Neural progenitor cell (in vitro differentiated cells): ENCODE measurements at regions not wholly inside any gene's neighbourhood (a gene's known extent, or its start where the extent isn't known, plus 50 kb on each side); places are given as distances from the start of the nearest gene placed in this dataset.

Source experiments
- DNase-seq: peaks from one replicate; pipeline ENCODE4 v3.0.0-alpha.2; 2016; ENCODE audit warnings: low spot score
- H2AFZ ChIP-seq: fragments of 200-600 bp; sonication (generic); replicated peaks from 2 replicates; pipeline ENCODE4 v1.6.1; 2016; ENCODE audit warnings: antibody characterized with exemption
- H3F3A ChIP-seq: fragments of 200-600 bp; sonication (generic); 2 replicates; pipeline ENCODE4 v1.6.1; 2016; ENCODE audit warnings: antibody characterized with exemption, low read depth
- H3K27ac ChIP-seq: fragments of 200-600 bp; sonication (generic); 2 replicates; pipeline ENCODE4 v1.5.1; 2016; ENCODE audit warnings: mild to moderate bottlenecking
- H3K27me3 ChIP-seq: fragments of 200-600 bp; sonication (generic); 2 replicates; pipeline ENCODE4 v1.6.1; 2016; ENCODE audit warnings: mild to moderate bottlenecking, moderate library complexity
- H3K36me3 ChIP-seq: fragments of 200-600 bp; sonication (generic); 2 replicates; pipeline ENCODE4 v1.5.1; 2016
- H3K4me1 ChIP-seq: fragments of 200-600 bp; sonication (generic); 2 replicates; pipeline ENCODE4 v1.6.1; 2016; ENCODE audit warnings: mixed run types
- H3K4me2 ChIP-seq: fragments of 200-600 bp; sonication (generic); 2 replicates; pipeline ENCODE4 v1.6.1; 2016
- H3K4me3 ChIP-seq: fragments of 200-600 bp; sonication (generic); 2 replicates; pipeline ENCODE4 v1.5.1; 2016
- H3K79me2 ChIP-seq: fragments of 200-600 bp; sonication (generic); 2 replicates; pipeline ENCODE4 v1.6.1; 2016; ENCODE audit warnings: low read depth
- H3K9ac ChIP-seq: fragments of 200-600 bp; sonication (generic); 2 replicates; pipeline ENCODE4 v1.6.1; 2016
- H3K9me3 ChIP-seq: fragments of 200-600 bp; sonication (generic); 2 replicates; pipeline ENCODE4 v1.5.1; 2016; ENCODE audit warnings: low read depth
- H4K20me1 ChIP-seq: fragments of 200-600 bp; sonication (generic); 2 replicates; pipeline ENCODE4 v1.6.1; 2016; ENCODE audit warnings: low read depth
- H3K27ac Mint-ChIP-seq: 3 replicates; pipeline ENCODE4 v1.8.0; 2021; ENCODE audit warnings: mixed read lengths
- H3K27me3 Mint-ChIP-seq: 2 replicates; pipeline ENCODE4 v1.8.0; 2022; ENCODE audit warnings: low read depth, mild to moderate bottlenecking, inconsistent platforms, moderate library complexity, mixed read lengths; ENCODE audit not compliant: insufficient read depth
- H3K36me3 Mint-ChIP-seq: 3 replicates; pipeline ENCODE4 v1.8.0; 2021; ENCODE audit warnings: mixed read lengths
- H3K4me1 Mint-ChIP-seq: 3 replicates; pipeline ENCODE4 v1.8.0; 2021; ENCODE audit warnings: mixed read lengths
- H3K4me3 Mint-ChIP-seq: 3 replicates; pipeline ENCODE4 v1.8.0; 2021; ENCODE audit warnings: mild to moderate bottlenecking, moderate library complexity, mixed read lengths
- H3K9me3 Mint-ChIP-seq: 3 replicates; pipeline ENCODE4 v1.8.0; 2020; ENCODE audit warnings: mixed read lengths
- CTCF ChIP-seq: fragments of 200-600 bp; sonication (generic); IDR thresholded peaks from 2 replicates; pipeline ENCODE4 v1.5.1; 2017; ENCODE audit warnings: antibody characterized with exemption, mild to moderate bottlenecking
- EZH2 ChIP-seq: fragments of 200-600 bp; sonication (generic); IDR thresholded peaks from 2 replicates; pipeline ENCODE4 v1.6.1; 2017; ENCODE audit warnings: antibody characterized with exemption, mild to moderate bottlenecking, moderate library complexity
- EZH2phosphoT487 ChIP-seq: fragments of 200-600 bp; sonication (generic); IDR thresholded peaks from 2 replicates; pipeline ENCODE4 v1.6.1; 2017; ENCODE audit warnings: antibody characterized with exemption

DNA sequence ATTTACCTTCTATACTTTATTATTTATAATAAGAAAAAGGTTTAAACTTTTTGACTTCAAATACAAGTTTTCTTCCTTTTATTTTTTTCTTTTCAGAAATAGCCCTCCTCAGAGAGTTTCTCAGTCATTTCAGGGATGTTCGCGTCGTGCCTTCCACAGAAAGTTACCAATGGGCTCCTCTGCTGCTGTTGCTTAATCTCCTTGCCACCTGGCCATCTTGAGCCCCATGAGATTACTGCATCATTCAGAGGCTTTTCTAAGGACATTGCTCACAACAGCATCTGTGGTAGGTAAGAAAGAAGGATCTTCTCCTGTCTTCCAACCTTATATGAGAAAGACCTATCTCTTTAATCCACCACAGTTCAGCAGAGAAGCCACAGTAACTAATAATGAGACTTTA, 1361.9 kb upstream of the ADGRL3 start:
- no peak overlapping the region for H3K27ac Mint-ChIP-seq
- no peak overlapping the region for H2AFZ ChIP-seq

GRCh38 chr4:59841698-59842097, 1358.4 kb upstream of the ADGRL3 start:
- no peak overlapping the region for H3K9ac ChIP-seq
- H3K27ac ChIP-seq = no peak overlapping the region
- TF ChIP-seq EZH2 (no peak), EZH2phosphoT487 (no peak), CTCF (no peak)
- no peak overlapping the region for H3K4me3 ChIP-seq
- peaks cover 25% of the 10 kb centered on the region for H3K4me1 ChIP-seq
- DNase-seq = no peak
- H3K27ac Mint-ChIP-seq = no peak overlapping the region
- peaks cover 2% of the 10 kb centered on the region for H3K36me3 Mint-ChIP-seq
- no peak overlapping the region for H2AFZ ChIP-seq
- peaks cover 33% of the 10 kb centered on the region for H3K9me3 Mint-ChIP-seq
- H3K4me1 Mint-ChIP-seq = peaks cover 13% of the 10 kb centered on the region
- peaks cover 3% of the 10 kb centered on the region for H3K27me3 Mint-ChIP-seq
- no peak overlapping the region for H3K4me3 Mint-ChIP-seq
- H3K9me3 ChIP-seq = peaks cover 6% of the 10 kb centered on the region
- H4K20me1 ChIP-seq = no peaks in the 10 kb centered on the region
- no peaks in the 10 kb centered on the region for H3K27me3 ChIP-seq
- peaks cover 14% of the 10 kb centered on the region for H3F3A ChIP-seq
- H3K79me2 ChIP-seq = no peaks in the 10 kb centered on the region
- H3K36me3 ChIP-seq = no peaks in the 10 kb centered on the region
- H3K4me2 ChIP-seq = no peak overlapping the region

More for the DNA sequence above, 1361.9 kb upstream of the ADGRL3 start:
- Histone ChIP-seq H3K4me3 (peak overlapping the region; percentile 4), H3K9me3 (peaks cover 6% of the 10 kb centered on the region), H3K4me2 (peak overlapping the region; percentile 44), H3F3A (peaks cover 14% of the 10 kb centered on the region), H3K79me2 (no peaks in the 10 kb centered on the region), H3K9ac (no peak overlapping the region), H3K4me1 (peaks cover 26% of the 10 kb centered on the region), H3K36me3 (no peaks in the 10 kb centered on the region), H4K20me1 (no peaks in the 10 kb centered on the region), H3K27ac (peak overlapping the region; percentile 72), H3K27me3 (no peaks in the 10 kb centered on the region)
- TF ChIP-seq CTCF (no peak), EZH2 (no peak), EZH2phosphoT487 (no peak)
- Mint-ChIP-seq H3K4me3 (no peak overlapping the region), H3K4me1 (peaks cover 13% of the 10 kb centered on the region), H3K9me3 (peaks cover 8% of the 10 kb centered on the region), H3K36me3 (no peaks in the 10 kb centered on the region), H3K27me3 (peaks cover 3% of the 10 kb centered on the region)
- peak; percentile 54 for DNase-seq

DNA sequence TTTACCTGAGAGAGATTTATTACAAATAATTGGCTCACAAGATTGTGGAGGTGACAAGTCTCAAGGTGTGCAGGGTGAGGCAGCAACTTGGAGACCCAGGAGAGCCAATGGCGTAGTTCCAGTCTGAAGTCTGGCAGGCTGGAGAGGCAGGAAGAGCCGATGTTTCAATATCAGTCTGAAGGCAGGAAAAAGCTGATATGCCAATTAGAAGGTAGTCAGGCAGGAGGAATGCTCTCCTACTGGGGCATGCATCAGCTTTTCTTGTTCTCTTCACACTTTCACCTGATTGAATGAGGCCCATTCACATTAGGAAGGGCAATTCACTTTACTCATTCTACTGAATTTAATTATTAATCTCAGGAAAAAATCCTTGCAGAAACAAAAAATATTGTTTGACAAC, 1351.7 kb upstream of the ADGRL3 start:
- Histone ChIP-seq H3K4me2 (no peak overlapping the region), H3K4me3 (no peak overlapping the region), H3K79me2 (no peaks in the 10 kb centered on the region), H2AFZ (no peak overlapping the region), H3K9ac (no peak overlapping the region), H3K27ac (no peak overlapping the region), H3F3A (peaks cover 4% of the 10 kb centered on the region), H3K27me3 (no peaks in the 10 kb centered on the region), H3K4me1 (peaks cover 20% of the 10 kb centered on the region), H3K9me3 (no peaks in the 10 kb centered on the region), H4K20me1 (no peaks in the 10 kb centered on the region), H3K36me3 (no peaks in the 10 kb centered on the region)
- DNase-seq = peak; percentile 59
- Mint-ChIP-seq H3K27me3 (peaks cover 3% of the 10 kb centered on the region), H3K9me3 (peaks cover 27% of the 10 kb centered on the region), H3K4me1 (peaks cover 25% of the 10 kb centered on the region), H3K36me3 (peaks cover 2% of the 10 kb centered on the region), H3K27ac (no peak overlapping the region), H3K4me3 (no peak overlapping the region)
- TF ChIP-seq EZH2 (no peak), CTCF (no peak), EZH2phosphoT487 (no peak)
